GM12891 (cell line): ENCODE measurements at regions not wholly inside any gene's neighbourhood (a gene's known extent, or its start where the extent isn't known, plus 50 kb on each side); places are given as distances from the start of the nearest gene placed in this dataset.

Experiments used
- DNase-seq: peaks from one replicate; pipeline ENCODE4 v3.0.0; 2011; ENCODE audit warnings: low spot score; ENCODE audit not compliant: insufficient read length
- FAIRE-seq: peaks from 2 replicates; lab custom pipeline; 2011; peaks lifted over from hg19 to GRCh38; lab: Jason Lieb, UNC
- PAX5 ChIP-seq: IDR thresholded peaks from 2 replicates; pipeline ENCODE4 v1.6.1; 2011; ENCODE audit warnings: low read length, moderate library complexity, mild to moderate bottlenecking; ENCODE audit not compliant: insufficient read depth, severe bottlenecking
- POLR2A ChIP-seq: IDR thresholded peaks from 2 replicates; pipeline ENCODE4 v1.6.1; 2011; ENCODE audit warnings: low read depth, low read length, control low read depth
- POLR2AphosphoS5 ChIP-seq: IDR thresholded peaks from 2 replicates; pipeline ENCODE4 v1.6.1; 2011; ENCODE audit warnings: low read depth, low read length, control low read depth
- POU2F2 ChIP-seq: IDR thresholded peaks from 2 replicates; pipeline ENCODE4 v1.6.1; 2011; ENCODE audit warnings: low read depth, mild to moderate bottlenecking, control low read depth, low read length, moderate library complexity
- SPI1 ChIP-seq: IDR thresholded peaks from 2 replicates; pipeline ENCODE4 v1.6.1; 2011; ENCODE audit warnings: low read depth, low read length, control low read depth
- TAF1 ChIP-seq: IDR thresholded peaks from 2 replicates; pipeline ENCODE4 v1.6.1; 2011; ENCODE audit warnings: low read depth, low read length, control low read depth

- no peak for TF ChIP-seq SPI1
- no peak for TF ChIP-seq POU2F2
- TF ChIP-seq TAF1: no peak
- no peak for TF ChIP-seq POLR2A
- TF ChIP-seq PAX5: no peak
- FAIRE-seq (no peak), DNase-seq (no peak)
These were observed 82.2 kb downstream of the COPS8 start for GRCh38 chr2:237167934-237168333.

GRCh38 chr2:237170020-237170419 lies 84.3 kb downstream of the COPS8 start:
- DNase-seq (no peak), FAIRE-seq (no peak)
- TF ChIP-seq PAX5 (no peak), TAF1 (no peak), POLR2A (no peak), POU2F2 (no peak), SPI1 (no peak), POLR2AphosphoS5 (no peak)

- DNase-seq: no peak
- TF ChIP-seq SPI1 (no peak), POLR2A (no peak), POLR2AphosphoS5 (no peak), TAF1 (no peak)
- no peak for FAIRE-seq
These were observed 85.7 kb downstream of the COPS8 start for GRCh38 chr2:237171396-237171795.

- no peak for TF ChIP-seq PAX5
- no peak for TF ChIP-seq POU2F2
- TF ChIP-seq TAF1: no peak
- no peak for TF ChIP-seq POLR2A
- TF ChIP-seq SPI1: no peak
- no peak for TF ChIP-seq POLR2AphosphoS5
- no peak for DNase-seq
- no peak for FAIRE-seq
These were observed 86.2 kb downstream of the COPS8 start for GRCh38 chr2:237171881-237172280.

- FAIRE-seq (no peak), DNase-seq (no peak)
- TF ChIP-seq POLR2A: no peak
- TF ChIP-seq POU2F2: no peak
These were observed 91.4 kb downstream of the COPS8 start for GRCh38 chr2:237177052-237177451.

- DNase-seq (no peak), FAIRE-seq (no peak)
These were observed 92.3 kb downstream of the COPS8 start for GRCh38 chr2:237177986-237178385.

GRCh38 chr2:237178396-237178795 lies 92.7 kb downstream of the COPS8 start:
- DNase-seq (no peak), FAIRE-seq (no peak)
- TF ChIP-seq POU2F2: no peak
- no peak for TF ChIP-seq PAX5
- TF ChIP-seq SPI1: no peak
- no peak for TF ChIP-seq TAF1
- no peak for TF ChIP-seq POLR2A
- TF ChIP-seq POLR2AphosphoS5: no peak

More at GRCh38 chr2:237177986-237178385, 92.3 kb downstream of the COPS8 start:
- no peak for TF ChIP-seq TAF1
- TF ChIP-seq SPI1: no peak
- no peak for TF ChIP-seq POLR2AphosphoS5
- no peak for TF ChIP-seq POU2F2
- no peak for TF ChIP-seq PAX5
- no peak for TF ChIP-seq POLR2A

GRCh38 chr2:237179161-237179560 lies 93.5 kb downstream of the COPS8 start:
- FAIRE-seq: no peak
- no peak for TF ChIP-seq POLR2A
- no peak for TF ChIP-seq PAX5
- no peak for TF ChIP-seq POU2F2
- no peak for TF ChIP-seq SPI1
- no peak for TF ChIP-seq POLR2AphosphoS5
- no peak for TF ChIP-seq TAF1
- no peak for DNase-seq

GRCh38 chr2:237180187-237180586 lies 94.5 kb downstream of the COPS8 start:
- TF ChIP-seq POLR2A (no peak), POU2F2 (no peak), PAX5 (no peak), SPI1 (no peak), POLR2AphosphoS5 (no peak), TAF1 (no peak)
- FAIRE-seq: no peak
- DNase-seq: no peak

GRCh38 chr2:237180987-237181386 lies 95.3 kb downstream of the COPS8 start:
- FAIRE-seq: no peak
- no peak for TF ChIP-seq POU2F2
- no peak for TF ChIP-seq SPI1
- TF ChIP-seq PAX5: no peak
- no peak for TF ChIP-seq TAF1
- no peak for TF ChIP-seq POLR2AphosphoS5
- no peak for TF ChIP-seq POLR2A
- DNase-seq: no peak
